ENCODE measurements at regions not wholly inside any gene's neighbourhood (a gene's known extent, or its start where the extent isn't known, plus 50 kb on each side); places are given as distances from the start of the nearest gene placed in this dataset.

DNA sequence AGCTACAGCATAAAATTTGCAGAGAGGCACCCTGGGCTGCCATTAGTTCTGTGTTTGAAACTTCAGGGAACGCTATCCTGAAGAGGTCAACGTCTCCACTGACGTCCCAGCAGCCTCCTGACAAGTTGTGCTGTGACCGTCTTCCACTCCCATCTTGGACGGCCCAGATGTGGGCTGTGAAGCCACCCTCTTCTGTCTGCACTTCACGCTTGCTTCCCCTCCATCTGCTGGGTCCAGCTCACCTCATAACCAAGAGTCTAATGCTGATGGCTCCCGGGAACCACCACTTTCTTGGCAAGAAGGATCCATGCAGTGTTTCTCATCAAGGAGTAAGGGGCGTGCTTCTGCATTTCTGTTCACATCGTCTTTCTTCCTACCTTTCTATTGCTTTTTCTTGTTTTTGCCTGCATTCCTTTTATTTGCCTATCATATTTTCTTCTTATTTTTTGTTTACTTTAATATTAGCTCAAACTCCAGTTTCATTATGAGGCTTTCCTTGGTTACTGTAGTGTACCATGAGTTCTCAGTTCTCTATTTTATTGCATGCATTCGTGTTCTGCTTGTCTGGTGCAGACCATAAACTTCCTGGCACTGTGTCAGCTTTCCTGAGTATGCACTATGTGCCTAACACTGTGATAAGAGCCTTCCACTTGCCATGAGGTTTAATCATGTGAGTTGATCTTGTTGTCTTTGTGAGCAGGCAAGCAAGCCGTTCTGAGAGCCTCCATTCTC, 631.8 kb upstream of the RAB6C start:
- no peak for TF ChIP-seq POLR2A (IDR thresholded peaks at IDR 0.05)
- TF ChIP-seq, protein P1, sequence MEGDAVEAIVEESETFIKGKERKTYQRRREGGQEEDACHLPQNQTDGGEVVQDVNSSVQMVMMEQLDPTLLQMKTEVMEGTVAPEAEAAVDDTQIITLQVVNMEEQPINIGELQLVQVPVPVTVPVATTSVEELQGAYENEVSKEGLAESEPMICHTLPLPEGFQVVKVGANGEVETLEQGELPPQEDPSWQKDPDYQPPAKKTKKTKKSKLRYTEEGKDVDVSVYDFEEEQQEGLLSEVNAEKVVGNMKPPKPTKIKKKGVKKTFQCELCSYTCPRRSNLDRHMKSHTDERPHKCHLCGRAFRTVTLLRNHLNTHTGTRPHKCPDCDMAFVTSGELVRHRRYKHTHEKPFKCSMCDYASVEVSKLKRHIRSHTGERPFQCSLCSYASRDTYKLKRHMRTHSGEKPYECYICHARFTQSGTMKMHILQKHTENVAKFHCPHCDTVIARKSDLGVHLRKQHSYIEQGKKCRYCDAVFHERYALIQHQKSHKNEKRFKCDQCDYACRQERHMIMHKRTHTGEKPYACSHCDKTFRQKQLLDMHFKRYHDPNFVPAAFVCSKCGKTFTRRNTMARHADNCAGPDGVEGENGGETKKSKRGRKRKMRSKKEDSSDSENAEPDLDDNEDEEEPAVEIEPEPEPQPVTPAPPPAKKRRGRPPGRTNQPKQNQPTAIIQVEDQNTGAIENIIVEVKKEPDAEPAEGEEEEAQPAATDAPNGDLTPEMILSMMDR (IDR thresholded peaks at IDR 0.05) = no peak

Measured in ovary (tissue), 3 donors.